ENCODE measurements at regions not wholly inside any gene's neighbourhood (a gene's known extent, or its start where the extent isn't known, plus 50 kb on each side); places are given as distances from the start of the nearest gene placed in this dataset.

DNA sequence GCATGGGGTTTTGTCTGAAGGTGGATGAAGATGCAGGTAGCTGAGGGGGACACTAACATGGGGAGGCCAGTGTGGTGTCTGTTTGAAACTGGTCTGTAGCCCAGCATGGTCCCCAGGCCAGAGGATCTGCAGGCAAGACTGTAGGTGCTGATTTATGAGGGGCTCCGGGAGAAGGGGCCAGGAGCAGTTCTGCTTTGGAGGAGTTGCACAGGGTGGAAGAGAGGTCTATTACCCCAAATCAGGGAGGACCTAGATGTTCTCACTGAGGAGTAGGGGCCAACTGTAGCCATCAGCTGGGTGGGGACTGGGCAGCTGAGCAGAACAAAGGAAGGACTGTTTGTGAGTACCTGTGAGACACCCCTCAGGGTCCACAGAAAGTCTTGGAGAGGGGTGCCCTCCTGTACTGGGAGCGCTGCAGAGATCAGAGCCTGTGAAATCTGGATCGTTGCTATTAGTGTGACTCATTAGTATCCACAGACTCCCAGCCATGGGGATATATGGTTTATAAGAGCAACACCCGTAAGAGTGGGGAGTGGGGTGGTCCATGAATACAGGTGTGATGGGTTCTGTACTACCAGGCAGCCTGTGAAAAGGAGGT is 64.3 kb upstream of the IRF2BP2 start:
- Mint-ChIP-seq H3K27me3 (ENCODE audit: low read depth) (no peaks in the 10 kb centered on the region), H3K4me3 (no peak overlapping the region)

DNA sequence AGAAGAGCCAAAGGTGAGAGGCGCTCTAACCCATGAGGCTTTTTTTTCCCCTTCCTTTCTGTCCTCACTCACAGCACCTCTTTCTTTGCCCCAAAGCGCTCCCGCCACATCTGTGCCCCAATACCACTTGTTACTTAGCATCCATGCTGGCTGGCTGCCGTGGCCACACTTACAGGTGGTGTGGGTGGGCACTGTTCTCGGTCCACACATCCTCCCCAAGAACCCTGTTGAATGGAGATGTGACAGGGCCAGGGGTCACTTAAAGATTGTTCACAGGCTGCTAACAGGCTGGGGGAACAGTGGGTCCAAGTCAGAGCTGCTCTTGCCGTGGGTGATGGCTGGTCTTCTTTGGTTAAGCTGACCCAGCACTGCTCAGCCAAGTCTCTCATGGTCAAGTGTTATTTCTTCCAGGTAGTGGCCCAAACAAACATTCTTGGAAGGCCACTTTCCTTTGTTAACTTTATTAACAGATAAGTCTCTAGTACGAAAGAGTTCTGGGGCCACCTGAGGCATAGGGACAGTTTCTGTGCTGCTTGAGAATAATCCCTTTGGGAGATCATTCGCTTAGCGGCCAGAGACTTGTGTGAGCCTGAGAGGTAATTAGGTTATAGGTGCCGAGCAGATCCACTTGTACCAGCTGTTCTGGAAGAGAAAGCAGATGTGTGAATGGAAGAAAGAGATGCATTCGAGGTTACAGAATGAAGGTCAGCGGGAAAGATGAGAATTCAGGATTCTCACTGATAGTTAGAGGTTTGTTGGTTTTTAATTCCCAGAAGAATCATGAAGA is 62.6 kb upstream of the IRF2BP2 start:
- no peaks in the 10 kb centered on the region for H3K27me3 Mint-ChIP-seq (ENCODE audit: low read depth)
- H3K9me3 Mint-ChIP-seq = peaks cover 5% of the 10 kb centered on the region
- H3K4me3 Mint-ChIP-seq = no peak overlapping the region
- DNase-seq (ENCODE audit: low spot score in 2 of 2, unreplicated experiment in 2 of 2) = no peak
- peaks cover 13% of the 10 kb centered on the region for H3K4me1 Mint-ChIP-seq
- TF ChIP-seq, protein P1, sequence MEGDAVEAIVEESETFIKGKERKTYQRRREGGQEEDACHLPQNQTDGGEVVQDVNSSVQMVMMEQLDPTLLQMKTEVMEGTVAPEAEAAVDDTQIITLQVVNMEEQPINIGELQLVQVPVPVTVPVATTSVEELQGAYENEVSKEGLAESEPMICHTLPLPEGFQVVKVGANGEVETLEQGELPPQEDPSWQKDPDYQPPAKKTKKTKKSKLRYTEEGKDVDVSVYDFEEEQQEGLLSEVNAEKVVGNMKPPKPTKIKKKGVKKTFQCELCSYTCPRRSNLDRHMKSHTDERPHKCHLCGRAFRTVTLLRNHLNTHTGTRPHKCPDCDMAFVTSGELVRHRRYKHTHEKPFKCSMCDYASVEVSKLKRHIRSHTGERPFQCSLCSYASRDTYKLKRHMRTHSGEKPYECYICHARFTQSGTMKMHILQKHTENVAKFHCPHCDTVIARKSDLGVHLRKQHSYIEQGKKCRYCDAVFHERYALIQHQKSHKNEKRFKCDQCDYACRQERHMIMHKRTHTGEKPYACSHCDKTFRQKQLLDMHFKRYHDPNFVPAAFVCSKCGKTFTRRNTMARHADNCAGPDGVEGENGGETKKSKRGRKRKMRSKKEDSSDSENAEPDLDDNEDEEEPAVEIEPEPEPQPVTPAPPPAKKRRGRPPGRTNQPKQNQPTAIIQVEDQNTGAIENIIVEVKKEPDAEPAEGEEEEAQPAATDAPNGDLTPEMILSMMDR (IDR thresholded peaks at IDR 0.05; ENCODE audit: unreplicated experiment) = no peak
- H3K36me3 Mint-ChIP-seq = peaks cover 2% of the 10 kb centered on the region
- H3K27ac Mint-ChIP-seq = no peak overlapping the region

More for the DNA sequence above, 64.3 kb upstream of the IRF2BP2 start:
- Mint-ChIP-seq H3K4me1 (peaks cover 13% of the 10 kb centered on the region), H3K27ac (no peak overlapping the region), H3K36me3 (no peaks in the 10 kb centered on the region), H3K9me3 (no peaks in the 10 kb centered on the region)
- DNase-seq (ENCODE audit: low spot score in 2 of 2, unreplicated experiment in 2 of 2) = no peak
- TF ChIP-seq, protein P1 (IDR thresholded peaks at IDR 0.05; ENCODE audit: unreplicated experiment) = no peak

DNA sequence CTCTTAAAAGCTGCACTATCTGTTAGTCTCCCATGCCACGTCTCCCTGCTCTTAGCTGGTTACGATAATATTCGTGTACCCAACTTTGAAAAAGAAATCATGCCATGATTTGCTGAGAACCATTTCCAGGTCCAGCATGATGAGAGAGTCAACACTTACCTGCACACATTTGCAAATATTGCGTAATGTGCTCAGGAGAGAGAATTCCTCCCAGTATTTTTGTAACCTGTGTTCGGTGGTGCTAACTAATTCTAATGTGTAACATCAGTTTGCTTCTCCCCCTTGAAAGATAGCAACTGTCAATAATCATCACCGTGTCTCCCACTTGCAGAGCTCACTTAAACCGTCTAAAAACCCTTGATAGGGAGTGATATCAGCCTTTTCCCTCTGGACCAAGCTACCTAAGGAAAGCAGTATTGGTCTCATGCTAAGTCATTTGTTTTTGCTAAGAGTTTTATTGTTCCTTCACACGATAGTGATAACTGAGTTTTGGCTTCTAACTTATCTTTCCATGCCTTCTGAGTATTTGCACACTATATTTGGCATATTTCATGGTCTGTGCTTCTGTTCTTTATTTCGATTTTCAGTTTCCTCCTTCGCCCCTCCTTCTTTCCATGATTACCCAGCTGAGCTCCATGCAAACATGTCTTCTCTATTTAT is 61.1 kb upstream of the IRF2BP2 start:
- TF ChIP-seq, protein P1 (IDR thresholded peaks at IDR 0.05; ENCODE audit: unreplicated experiment) = no peak
- no peak for DNase-seq (ENCODE audit: low spot score in 2 of 2, unreplicated experiment in 2 of 2)
- H3K36me3 Mint-ChIP-seq = peaks cover 2% of the 10 kb centered on the region
- H3K4me1 Mint-ChIP-seq = peaks cover 7% of the 10 kb centered on the region
- peaks cover 7% of the 10 kb centered on the region for H3K9me3 Mint-ChIP-seq
- no peak overlapping the region for H3K4me3 Mint-ChIP-seq
- H3K27ac Mint-ChIP-seq = no peak overlapping the region
- no peaks in the 10 kb centered on the region for H3K27me3 Mint-ChIP-seq (ENCODE audit: low read depth)

DNA sequence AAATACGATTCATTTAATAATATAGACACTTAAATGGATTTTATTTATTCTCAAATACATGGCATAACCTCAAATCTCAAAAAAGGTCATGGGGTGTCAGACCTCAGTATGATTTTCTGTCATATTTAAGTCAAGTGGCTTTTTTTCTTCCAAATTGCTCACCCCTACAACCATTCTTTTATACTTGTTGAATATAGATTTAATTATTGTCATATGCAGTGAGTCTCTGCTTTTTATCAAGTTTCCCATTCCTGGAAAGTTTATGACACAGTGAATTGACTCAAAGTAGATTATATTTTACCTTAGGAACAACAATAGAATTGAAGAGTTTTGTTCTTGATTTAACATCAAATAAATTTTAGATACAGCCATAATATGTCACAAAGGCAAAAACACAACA is 59.5 kb upstream of the IRF2BP2 start:
- Mint-ChIP-seq H3K36me3 (peaks cover 2% of the 10 kb centered on the region), H3K4me3 (no peak overlapping the region), H3K4me1 (no peaks in the 10 kb centered on the region), H3K27ac (no peak overlapping the region), H3K9me3 (peaks cover 7% of the 10 kb centered on the region), H3K27me3 (ENCODE audit: low read depth) (no peaks in the 10 kb centered on the region)
- TF ChIP-seq, protein P1 (IDR thresholded peaks at IDR 0.05; ENCODE audit: unreplicated experiment) = no peak
- no peak for DNase-seq (ENCODE audit: low spot score in 2 of 2, unreplicated experiment in 2 of 2)

DNA sequence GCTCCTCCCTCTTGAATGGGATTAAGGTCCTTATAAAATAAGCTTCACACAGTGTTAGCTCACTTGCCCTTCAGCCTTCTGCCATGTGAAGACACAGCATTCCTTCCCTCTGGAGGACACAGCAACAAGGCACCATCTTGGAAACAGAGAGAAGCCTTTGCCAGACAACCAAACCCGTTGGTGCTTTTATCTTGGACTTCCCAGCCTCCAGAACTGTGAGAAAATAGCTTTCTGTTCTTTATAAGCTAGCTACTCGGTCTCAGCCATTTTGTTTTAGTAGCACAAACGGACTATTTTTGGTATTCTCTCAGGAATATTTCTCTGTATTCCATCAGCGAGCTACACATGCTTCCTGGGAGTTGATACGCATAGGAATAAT is 58.6 kb upstream of the IRF2BP2 start:
- no peak for DNase-seq (ENCODE audit: low spot score in 2 of 2, unreplicated experiment in 2 of 2)
- no peak overlapping the region for H3K4me3 Mint-ChIP-seq
- TF ChIP-seq, protein P1 (IDR thresholded peaks at IDR 0.05; ENCODE audit: unreplicated experiment) = no peak
- peaks cover 2% of the 10 kb centered on the region for H3K36me3 Mint-ChIP-seq
- no peak overlapping the region for H3K27ac Mint-ChIP-seq
- no peaks in the 10 kb centered on the region for H3K27me3 Mint-ChIP-seq (ENCODE audit: low read depth)
- H3K9me3 Mint-ChIP-seq = peaks cover 7% of the 10 kb centered on the region
- H3K4me1 Mint-ChIP-seq = no peaks in the 10 kb centered on the region
